GM18499 (cell line): ENCODE measurements at regions not wholly inside any gene's neighbourhood (a gene's known extent, or its start where the extent isn't known, plus 50 kb on each side); places are given as distances from the start of the nearest gene placed in this dataset.

Experiments used
- ATAC-seq: cut with Tn5 transposase; IDR thresholded peaks from one replicate; pipeline ENCODE4 v1.9.1; 2021; ENCODE audit warnings: moderate number of reproducible peaks; ENCODE audit not compliant: insufficient read depth, unreplicated experiment

DNA sequence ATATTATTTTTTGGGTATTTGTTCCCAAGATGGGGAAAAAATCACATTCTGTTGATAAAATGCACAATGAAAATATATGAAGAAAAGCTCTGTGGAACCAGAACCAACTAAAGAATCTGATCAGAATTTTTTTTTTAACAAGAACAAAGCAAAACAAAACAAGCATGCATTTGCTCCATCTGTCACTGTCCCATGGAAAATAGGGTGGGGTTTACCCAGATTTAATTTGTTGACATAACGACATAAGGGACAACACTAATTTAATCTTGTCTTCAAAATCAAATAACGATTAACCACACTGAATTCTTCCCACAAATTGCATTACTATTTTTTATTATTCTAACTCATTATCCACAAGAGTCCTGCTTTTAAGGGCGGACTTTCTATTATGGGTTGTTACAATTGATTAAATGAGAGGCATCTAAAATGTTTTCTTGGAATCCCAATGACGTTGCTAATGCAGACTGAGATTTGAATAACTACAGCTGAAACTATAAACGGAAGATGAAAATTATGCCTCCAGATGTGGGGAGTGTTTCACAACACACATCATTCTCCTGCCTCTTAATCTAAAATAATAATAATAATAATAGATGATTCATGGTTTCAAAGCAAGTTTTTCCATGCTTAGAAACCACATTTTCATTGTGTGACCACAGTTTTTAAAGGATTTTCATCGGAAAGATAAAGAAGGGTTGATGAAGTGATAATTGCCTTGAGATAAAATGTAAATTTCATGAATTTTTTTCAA, 307.0 kb upstream of the CPEB2 start:
- ATAC-seq, result no peak

DNA sequence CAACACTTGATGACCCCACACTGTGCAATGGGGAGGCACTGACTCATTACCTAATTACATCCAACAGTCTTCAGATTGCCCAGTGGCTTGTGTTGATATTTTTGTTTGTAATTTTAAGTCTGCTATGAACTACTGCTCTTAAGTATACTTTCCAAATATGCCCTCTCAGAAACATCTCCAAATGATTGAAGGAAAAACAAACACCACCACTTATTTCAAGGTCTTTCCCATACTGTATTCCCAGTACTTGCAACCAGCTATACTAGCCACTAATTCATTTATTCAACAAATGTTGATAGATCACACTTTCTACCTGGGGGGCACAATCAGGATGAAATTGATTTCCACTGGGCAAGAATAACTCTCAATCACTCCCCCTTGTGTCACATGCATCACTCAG, 302.2 kb upstream of the CPEB2 start:
- ATAC-seq, result no peak

- ATAC-seq, result no peak
These were observed 301.7 kb upstream of the CPEB2 start for GRCh38 chr4:14700544-14700943.

GRCh38 chr4:14701389-14701788, 300.9 kb upstream of the CPEB2 start:
- ATAC-seq, result no peak

GRCh38 chr4:14701896-14702295, 300.4 kb upstream of the CPEB2 start:
- no peak for ATAC-seq

DNA sequence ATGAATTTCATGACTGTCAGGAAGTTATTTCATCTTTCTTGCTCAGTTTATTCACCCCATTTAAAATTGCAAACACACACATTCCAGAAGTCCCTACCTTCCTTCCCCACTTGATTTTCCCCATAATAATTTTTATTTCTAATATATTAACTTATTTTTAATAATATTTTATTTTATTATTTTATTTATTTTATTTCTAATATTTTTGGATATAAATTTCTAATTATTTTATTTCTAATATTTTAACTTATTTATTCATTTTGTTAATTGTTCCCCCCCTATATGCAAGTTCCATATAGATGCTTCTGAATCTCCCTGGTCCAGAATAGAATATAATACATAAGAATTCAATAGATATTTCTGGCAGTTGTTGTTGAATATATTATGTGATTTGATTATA, 293.7 kb upstream of the CPEB2 start:
- no peak for ATAC-seq

- ATAC-seq, result no peak
These were observed 291.0 kb upstream of the CPEB2 start for GRCh38 chr4:14711259-14711658.

- no peak for ATAC-seq
These were observed 285.6 kb upstream of the CPEB2 start for GRCh38 chr4:14716691-14717090.

DNA sequence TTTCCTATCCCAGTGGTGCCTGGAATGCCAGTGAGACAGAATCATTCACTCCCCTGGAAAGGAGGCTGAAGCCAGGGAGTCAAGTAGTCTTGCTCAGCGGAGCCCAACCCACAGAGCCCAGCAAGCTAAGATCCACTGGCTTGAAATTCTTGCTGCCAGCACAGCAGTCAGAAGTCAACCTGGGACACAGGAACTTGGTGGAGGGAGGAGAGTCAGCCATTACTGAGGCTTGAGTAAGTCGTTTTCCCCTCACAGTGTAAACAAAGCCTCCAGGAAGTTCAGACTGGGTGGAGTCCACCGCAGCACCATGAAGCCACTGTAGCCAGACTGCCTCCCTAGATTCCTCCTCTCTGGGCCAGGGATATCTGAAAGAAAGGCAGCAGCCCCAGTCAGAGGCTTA, 283.2 kb upstream of the CPEB2 start:
- no peak for ATAC-seq

DNA sequence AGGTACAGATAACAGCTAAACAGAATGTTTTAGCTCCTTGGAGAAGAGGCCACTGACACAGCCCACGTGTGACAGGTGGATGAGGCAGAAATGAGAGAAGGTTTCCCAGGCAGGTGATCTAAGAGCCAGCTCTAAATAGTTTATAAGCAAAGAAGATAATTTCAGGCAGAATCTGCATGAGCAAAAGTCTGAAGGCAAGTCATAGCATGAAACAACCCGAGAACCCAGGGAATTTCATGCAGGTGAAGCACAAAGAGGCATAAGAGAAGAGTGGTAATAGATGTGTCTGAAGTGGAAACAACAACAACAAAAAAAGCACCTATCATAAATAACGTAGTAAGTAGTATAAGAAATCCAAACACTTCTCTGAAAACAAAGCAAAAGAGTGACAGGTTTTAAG, 275.8 kb upstream of the CPEB2 start:
- ATAC-seq, result no peak

- ATAC-seq, result no peak
These were observed 275.4 kb upstream of the CPEB2 start for GRCh38 chr4:14726877-14727361.

DNA sequence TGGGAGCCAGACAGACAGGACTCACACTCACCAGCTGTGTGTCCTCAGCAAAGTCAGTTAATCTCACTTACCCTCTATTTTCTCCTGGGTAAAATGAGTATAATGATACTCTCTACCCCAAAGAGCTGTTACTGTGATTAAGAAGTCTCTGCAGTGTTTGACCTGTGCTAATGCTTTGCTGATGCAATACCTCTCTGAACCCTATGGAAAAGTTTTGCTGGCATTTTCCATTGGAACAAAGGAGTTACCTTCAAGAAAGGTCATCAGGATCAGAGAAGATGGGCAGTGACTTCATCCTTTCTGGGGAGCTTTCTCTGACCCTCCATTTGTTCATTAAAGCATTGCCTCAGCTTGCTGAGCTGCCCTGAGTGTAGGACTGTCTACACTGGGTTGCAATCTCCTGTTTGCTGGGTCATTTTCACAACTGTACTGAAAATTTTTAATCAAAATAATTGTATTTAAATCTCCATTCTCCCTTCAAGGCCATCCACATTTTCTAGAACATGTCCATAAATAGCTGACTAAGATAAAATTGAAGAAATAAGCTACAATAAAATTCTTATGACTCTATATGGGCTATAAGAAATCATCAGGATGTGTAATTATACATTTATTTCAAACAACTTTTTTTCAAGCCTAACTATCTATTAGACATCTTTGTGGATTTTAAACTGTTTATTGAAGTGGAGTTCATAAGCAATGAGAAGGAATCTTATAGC, 272.8 kb upstream of the CPEB2 start:
- ATAC-seq, result no peak

GRCh38 chr4:14742054-14742453, 260.2 kb upstream of the CPEB2 start:
- no peak for ATAC-seq

- ATAC-seq, result no peak
These were observed 259.1 kb upstream of the CPEB2 start for GRCh38 chr4:14743172-14743571.

GRCh38 chr4:14743601-14744000, 258.7 kb upstream of the CPEB2 start:
- no peak for ATAC-seq

DNA sequence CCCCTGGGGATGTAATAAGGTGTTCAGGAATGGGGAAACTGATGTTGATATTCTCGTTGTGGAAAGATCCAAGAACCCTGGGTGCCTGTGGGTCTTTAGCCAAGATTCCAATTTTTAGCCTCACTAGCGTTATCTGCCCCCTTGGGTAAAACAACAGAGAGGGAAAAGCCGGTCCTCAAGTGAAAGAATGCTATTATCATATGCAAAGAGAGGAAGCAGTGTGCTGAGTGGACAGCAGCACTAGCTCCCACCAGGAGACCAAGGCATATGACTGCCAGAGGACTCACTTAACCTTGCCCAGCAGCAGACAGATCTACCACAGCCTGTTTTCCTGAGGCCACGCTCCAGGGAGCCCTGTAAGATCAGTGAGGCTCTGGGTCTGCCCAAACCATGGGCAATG, 257.9 kb upstream of the CPEB2 start:
- no peak for ATAC-seq

GRCh38 chr4:14749910-14750309, 252.4 kb upstream of the CPEB2 start:
- ATAC-seq, result no peak

DNA sequence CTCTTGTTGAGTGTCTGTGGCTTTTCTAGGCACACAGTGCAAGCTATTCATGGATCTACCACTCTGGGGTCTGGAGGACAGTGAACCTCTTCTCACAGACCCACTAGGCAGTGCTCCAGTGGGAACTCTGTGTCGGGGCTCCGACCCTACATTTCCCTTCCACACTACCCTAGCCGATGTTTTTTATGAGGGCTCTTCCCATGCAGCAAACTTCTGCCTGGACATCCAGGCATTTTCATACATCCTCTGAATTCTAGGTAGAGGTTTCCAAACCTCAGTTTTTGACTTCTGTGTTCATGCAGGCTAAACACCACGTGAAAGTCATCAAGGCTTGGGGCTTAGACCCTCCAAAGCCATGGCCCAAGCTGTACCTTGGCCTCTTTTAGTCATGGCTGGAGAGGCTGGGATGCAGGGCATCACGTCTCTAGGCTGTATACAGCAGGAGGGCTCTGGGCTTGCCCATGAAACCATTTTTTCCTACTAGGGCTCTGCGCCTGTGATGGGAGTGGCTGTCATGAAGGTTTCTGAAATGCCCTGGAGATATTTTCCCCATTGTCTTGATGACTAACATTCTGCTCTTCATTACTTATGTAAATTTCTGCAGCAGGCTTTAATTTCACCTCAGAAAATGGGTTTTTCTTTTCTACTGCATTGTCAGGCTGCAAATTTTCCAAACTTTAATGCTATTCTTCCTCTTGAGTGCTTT, 249.8 kb upstream of the CPEB2 start:
- no peak for ATAC-seq

- ATAC-seq, result no peak
These were observed 235.1 kb upstream of the CPEB2 start for GRCh38 chr4:14767142-14767541.

GRCh38 chr4:14768449-14768848, 233.8 kb upstream of the CPEB2 start:
- no peak for ATAC-seq

DNA sequence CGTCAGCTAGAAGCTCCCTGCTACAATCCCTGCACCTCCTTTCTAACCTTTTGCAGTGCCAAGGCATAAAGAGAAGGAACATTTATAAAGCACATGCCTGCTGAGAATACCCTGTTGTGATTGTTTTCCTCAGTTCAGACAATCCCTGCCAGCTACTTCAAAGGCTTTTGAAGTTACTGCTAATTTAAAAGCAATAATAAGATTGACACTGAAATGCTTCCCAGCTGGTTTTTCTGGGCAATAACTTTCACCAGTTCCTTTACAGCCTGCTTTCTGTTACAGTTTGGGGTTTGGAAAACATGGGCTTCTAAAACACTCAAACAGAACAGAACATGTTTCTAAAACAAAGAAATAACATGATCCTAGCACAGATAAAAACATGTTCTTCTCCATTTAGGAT, 232.3 kb upstream of the CPEB2 start:
- no peak for ATAC-seq
